A673 (cell line): ENCODE measurements at regions not wholly inside any gene's neighbourhood (a gene's known extent, or its start where the extent isn't known, plus 50 kb on each side); places are given as distances from the start of the nearest gene placed in this dataset.

Source experiments
- EZH2 ChIP-seq: fragments of 200-600 bp; sonication (generic); IDR thresholded peaks from 2 replicates; pipeline ENCODE4 v1.6.1; 2017; ENCODE audit warnings: borderline replicate concordance, low read depth, mild to moderate bottlenecking, mixed read lengths, antibody characterized with exemption, low read length; ENCODE audit not compliant: poor library complexity, severe bottlenecking
- TF ChIP-seq, protein P1 (sequence below): fragments of 300-800, 200-600 bp; sonication (generic); conservative IDR thresholded peaks from 2 replicates; pipeline ENCODE4 v1.5.1; 2017; ENCODE audit warnings: low read depth, mild to moderate bottlenecking, antibody characterized with exemption, low read length, moderate library complexity, mixed read lengths

- TF ChIP-seq, protein P1, sequence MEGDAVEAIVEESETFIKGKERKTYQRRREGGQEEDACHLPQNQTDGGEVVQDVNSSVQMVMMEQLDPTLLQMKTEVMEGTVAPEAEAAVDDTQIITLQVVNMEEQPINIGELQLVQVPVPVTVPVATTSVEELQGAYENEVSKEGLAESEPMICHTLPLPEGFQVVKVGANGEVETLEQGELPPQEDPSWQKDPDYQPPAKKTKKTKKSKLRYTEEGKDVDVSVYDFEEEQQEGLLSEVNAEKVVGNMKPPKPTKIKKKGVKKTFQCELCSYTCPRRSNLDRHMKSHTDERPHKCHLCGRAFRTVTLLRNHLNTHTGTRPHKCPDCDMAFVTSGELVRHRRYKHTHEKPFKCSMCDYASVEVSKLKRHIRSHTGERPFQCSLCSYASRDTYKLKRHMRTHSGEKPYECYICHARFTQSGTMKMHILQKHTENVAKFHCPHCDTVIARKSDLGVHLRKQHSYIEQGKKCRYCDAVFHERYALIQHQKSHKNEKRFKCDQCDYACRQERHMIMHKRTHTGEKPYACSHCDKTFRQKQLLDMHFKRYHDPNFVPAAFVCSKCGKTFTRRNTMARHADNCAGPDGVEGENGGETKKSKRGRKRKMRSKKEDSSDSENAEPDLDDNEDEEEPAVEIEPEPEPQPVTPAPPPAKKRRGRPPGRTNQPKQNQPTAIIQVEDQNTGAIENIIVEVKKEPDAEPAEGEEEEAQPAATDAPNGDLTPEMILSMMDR, result no peak
- TF ChIP-seq EZH2, result no peak
Measured at GRCh38 chr11:80048513-80048912, 607.7 kb upstream of the TENM4 start.
